ENCODE measurements at regions not wholly inside any gene's neighbourhood (a gene's known extent, or its start where the extent isn't known, plus 50 kb on each side); places are given as distances from the start of the nearest gene placed in this dataset.

DNA sequence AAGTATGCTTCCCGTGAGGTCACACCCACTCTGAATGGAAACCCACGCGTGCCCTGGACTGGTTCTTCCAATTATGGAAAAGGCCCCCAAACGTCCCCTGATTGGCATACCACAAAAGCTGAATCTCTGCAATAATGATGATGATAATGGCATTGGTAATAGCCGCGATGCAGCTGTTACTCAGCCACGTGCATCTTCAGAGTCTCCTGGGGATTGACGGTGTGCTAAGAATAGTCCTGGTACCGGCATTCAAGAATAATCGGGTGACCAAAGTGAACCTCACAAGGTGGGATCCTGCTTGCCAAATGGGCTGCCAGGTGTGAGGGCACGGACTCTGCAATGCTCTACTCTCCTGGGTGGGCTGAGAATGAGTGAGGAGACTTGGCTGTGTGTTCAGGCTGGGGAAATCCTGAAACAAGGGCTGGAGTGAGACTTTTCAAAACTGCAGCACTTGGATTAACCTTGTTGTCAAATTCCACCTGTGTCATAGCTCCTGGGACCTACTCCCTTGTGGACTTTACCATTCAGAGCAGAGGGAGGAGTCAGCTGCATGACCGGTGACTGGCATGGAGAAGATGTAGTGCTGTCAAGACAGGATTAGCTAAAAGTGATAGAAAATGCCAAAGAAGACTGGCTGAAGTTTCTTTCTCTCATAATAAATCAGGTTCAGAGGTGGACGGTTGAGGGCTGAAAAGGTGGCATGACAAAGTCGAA lies 615.4 kb downstream of the MID1IP1 start:
- intact Hi-C loops (cut with micrococcal nuclease) = no loop called here
- ChIA-PET POLR2A (interaction anchor here (1.0 kb wide), 1 partner anchor 89 kb away, joined by 3 read pairs; no protein-coding TSS in a partner anchor), CTCF (no interaction called here)
- TF ChIP-seq, protein P1, sequence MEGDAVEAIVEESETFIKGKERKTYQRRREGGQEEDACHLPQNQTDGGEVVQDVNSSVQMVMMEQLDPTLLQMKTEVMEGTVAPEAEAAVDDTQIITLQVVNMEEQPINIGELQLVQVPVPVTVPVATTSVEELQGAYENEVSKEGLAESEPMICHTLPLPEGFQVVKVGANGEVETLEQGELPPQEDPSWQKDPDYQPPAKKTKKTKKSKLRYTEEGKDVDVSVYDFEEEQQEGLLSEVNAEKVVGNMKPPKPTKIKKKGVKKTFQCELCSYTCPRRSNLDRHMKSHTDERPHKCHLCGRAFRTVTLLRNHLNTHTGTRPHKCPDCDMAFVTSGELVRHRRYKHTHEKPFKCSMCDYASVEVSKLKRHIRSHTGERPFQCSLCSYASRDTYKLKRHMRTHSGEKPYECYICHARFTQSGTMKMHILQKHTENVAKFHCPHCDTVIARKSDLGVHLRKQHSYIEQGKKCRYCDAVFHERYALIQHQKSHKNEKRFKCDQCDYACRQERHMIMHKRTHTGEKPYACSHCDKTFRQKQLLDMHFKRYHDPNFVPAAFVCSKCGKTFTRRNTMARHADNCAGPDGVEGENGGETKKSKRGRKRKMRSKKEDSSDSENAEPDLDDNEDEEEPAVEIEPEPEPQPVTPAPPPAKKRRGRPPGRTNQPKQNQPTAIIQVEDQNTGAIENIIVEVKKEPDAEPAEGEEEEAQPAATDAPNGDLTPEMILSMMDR (IDR thresholded peaks at IDR 0.05) = no peak
- H3K4me3 Mint-ChIP-seq = no peak overlapping the region
- no peaks in the 10 kb centered on the region for H3K27me3 Mint-ChIP-seq
- H3K27ac Mint-ChIP-seq = no peak overlapping the region
- ATAC-seq (no peak), DNase-seq (no peak)
- H3K9me3 Mint-ChIP-seq = no peaks in the 10 kb centered on the region
- no peaks in the 10 kb centered on the region for H3K36me3 Mint-ChIP-seq (ENCODE audit: low read depth)
- H3K4me1 Mint-ChIP-seq (ENCODE audit: low read depth) = peaks cover 15% of the 10 kb centered on the region

DNA sequence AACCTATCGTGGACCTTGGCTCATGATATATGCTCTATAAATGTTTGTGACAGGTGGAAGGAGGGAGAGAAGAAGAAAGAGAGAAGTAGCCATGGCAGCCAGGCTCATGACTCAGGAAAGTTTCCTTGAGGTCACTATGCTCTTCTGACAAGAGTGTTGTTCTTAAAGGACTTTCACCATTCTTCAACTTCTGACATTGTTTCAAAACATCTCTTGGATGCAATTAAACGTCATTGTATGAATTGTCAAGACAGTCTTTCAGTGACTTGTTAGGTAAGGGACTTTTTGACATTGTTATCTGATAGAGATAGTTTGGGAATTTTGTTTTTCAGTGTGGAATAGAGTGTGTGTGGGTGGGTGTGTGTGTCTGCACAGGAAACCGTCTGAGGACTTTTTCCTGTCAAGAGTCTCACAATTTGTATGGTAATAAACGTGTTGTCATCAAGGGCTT lies 617.0 kb downstream of the MID1IP1 start:
- peak; percentile 49 for ATAC-seq
- Mint-ChIP-seq H3K36me3 (ENCODE audit: low read depth) (peaks cover 9% of the 10 kb centered on the region), H3K27me3 (no peaks in the 10 kb centered on the region), H3K4me3 (no peak overlapping the region), H3K4me1 (ENCODE audit: low read depth) (peaks cover 23% of the 10 kb centered on the region), H3K9me3 (peaks cover 9% of the 10 kb centered on the region), H3K27ac (peak overlapping the region; percentile 36)
- intact Hi-C loops (cut with micrococcal nuclease) = no loop called here
- CTCF ChIA-PET = no interaction called here
- TF ChIP-seq, protein P1 (IDR thresholded peaks at IDR 0.05) = no peak
- DNase-seq = no peak
- POLR2A ChIA-PET = no interaction called here

DNA sequence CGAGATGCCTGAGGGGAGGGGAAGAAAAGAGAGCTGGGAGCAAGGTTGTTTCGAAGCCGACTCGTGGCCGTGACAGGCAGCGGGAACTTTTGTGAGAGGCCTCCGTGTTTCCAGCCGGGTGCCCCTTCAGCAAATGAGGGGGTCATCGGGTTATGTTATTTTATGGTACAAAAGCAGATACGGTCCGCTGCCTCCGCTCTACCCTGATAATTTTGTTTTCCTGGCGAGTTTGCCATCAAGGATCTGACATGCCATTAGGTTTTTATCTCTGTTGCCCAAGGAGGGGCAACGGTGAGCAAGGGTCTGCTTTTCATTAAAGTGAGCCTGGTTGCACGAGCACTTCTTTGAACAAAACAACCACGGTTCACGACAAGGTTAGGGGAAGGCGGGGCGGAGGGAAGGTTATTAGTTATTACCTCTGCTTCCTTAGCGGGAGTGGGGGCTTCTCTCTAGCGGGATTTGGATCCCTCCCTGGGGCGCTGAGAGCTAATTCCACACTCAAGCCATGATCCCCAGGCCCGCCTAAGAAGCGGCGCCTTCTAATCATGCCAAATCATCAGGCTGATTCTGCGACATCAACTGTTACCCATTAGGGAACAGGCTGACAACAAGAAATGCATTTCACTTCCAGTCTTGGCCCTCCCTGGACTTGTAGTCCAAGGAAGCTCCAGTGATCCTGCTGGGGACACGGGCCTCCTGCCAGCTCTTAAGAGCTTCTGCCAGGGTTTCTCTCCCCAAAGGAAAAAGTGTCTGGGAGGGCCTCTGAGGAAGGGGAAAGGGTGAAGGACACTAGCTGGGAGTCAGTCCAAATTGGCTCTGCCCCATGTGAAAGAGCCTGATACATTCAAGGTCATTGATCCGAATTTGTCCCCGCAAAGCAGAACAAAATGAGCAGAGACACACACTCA lies 617.7 kb downstream of the MID1IP1 start:
- peak overlapping the region; percentile 36 for H3K27ac Mint-ChIP-seq
- peaks cover 15% of the 10 kb centered on the region for H3K9me3 Mint-ChIP-seq
- no peak overlapping the region for H3K4me3 Mint-ChIP-seq
- ATAC-seq (no peak), DNase-seq (no peak)
- ChIA-PET CTCF (no interaction called here), POLR2A (no interaction called here)
- TF ChIP-seq, protein P1 (IDR thresholded peaks at IDR 0.05) = no peak
- H3K27me3 Mint-ChIP-seq = no peaks in the 10 kb centered on the region
- H3K4me1 Mint-ChIP-seq (ENCODE audit: low read depth) = peaks cover 29% of the 10 kb centered on the region
- peaks cover 15% of the 10 kb centered on the region for H3K36me3 Mint-ChIP-seq (ENCODE audit: low read depth)
- intact Hi-C loops (cut with micrococcal nuclease) = no loop called here

DNA sequence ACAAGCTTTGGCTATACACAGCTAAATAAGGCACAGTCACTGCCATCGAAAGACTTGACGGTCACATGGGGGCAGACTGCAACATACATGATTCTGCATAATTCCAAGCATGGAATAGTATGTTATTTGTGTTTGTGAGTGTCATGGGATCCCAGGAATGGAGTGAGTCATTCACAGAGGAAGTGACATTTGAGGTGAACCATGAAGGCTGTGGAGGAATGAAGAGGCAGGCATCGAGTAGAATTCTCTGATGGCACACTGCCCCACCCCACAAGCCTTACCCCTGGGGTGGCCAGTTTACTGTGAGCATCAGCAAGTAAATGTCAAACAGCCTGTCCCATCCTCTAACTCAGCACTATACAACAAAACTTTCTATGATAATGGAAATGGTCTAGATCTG lies 619.7 kb downstream of the MID1IP1 start:
- peaks cover 47% of the 10 kb centered on the region for H3K4me1 Mint-ChIP-seq (ENCODE audit: low read depth)

More for the DNA sequence above, 619.7 kb downstream of the MID1IP1 start:
- ATAC-seq = no peak
- POLR2A ChIA-PET = no interaction called here
- peaks cover 22% of the 10 kb centered on the region for H3K36me3 Mint-ChIP-seq (ENCODE audit: low read depth)
- no peak for DNase-seq
- H3K27me3 Mint-ChIP-seq = no peaks in the 10 kb centered on the region
- intact Hi-C loops (cut with micrococcal nuclease) = loop anchor here (10.0 kb wide), 1 partner anchor 86 kb away; no protein-coding TSS in a partner anchor
- H3K27ac Mint-ChIP-seq = no peak overlapping the region
- no peak overlapping the region for H3K4me3 Mint-ChIP-seq
- H3K9me3 Mint-ChIP-seq = peaks cover 20% of the 10 kb centered on the region
- TF ChIP-seq, protein P1 (IDR thresholded peaks at IDR 0.05) = no peak
- CTCF ChIA-PET = interaction anchor here (0.6 kb wide), 1 partner anchor 48 kb away, joined by 3 read pairs; no protein-coding TSS in a partner anchor
